CD4-positive, alpha-beta T cell (primary cell): ENCODE measurements at regions not wholly inside any gene's neighbourhood (a gene's known extent, or its start where the extent isn't known, plus 50 kb on each side); places are given as distances from the start of the nearest gene placed in this dataset.

Experiments used
- ATAC-seq: fragments of 200-7000 bp; cut with Tn5 transposase; one replicate; pipeline ENCODE4 v1.10.0; 2022; ENCODE audit warnings: mild to moderate bottlenecking; ENCODE audit not compliant: poor library complexity
- CTCF ChIA-PET: fragments of 350-600 bp; sonication (Branson Sonifier 250); formaldehyde crosslinking; loops from one replicate; lab custom pipeline; 2021; ENCODE audit warnings: antibody characterized with exemption, inconsistent platforms; lab: Charles Lee
- POLR2A ChIA-PET: fragments of 350-600 bp; sonication (Branson Sonifier 250); formaldehyde crosslinking; loops from one replicate; lab custom pipeline; 2021; ENCODE audit warnings: antibody characterized with exemption, inconsistent platforms; lab: Charles Lee
- DNase-seq, 14 experiments: peaks; one replicate each; pipeline ENCODE4 v3.0.0-alpha.2; 2013 to 2020; ENCODE audit warnings: mixed read lengths in 2 of 14
- H3K27ac ChIP-seq, 2 donors: one replicate each; pipeline versions ENCODE4 v1.5.1 to v1.7.0; 2013; ENCODE audit warnings: low read length in 2 of 2, low read depth in 1 of 2, mild to moderate bottlenecking in 1 of 2
- H3K27me3 ChIP-seq, 2 experiments: 1 replicate in 1 of 2; 2 replicates in 1 of 2; pipeline versions ENCODE4 v1.6.1 to v1.7.0; 2013; ENCODE audit warnings: low read length in 2 of 2, control low read depth in 1 of 2, mild to moderate bottlenecking in 1 of 2, moderate library complexity in 1 of 2; ENCODE audit not compliant: insufficient read depth in 2 of 2, control insufficient read depth in 1 of 2
- H3K36me3 ChIP-seq: one replicate; pipeline ENCODE4 v1.6.1; 2013; ENCODE audit warnings: low read length, control low read depth; ENCODE audit not compliant: insufficient read depth
- H3K4me1 ChIP-seq: one replicate; pipeline ENCODE4 v1.6.1; 2013; ENCODE audit warnings: low read length, control low read depth; ENCODE audit not compliant: insufficient read depth
- H3K4me3 ChIP-seq: one replicate; pipeline ENCODE4 v1.5.1; 2013; ENCODE audit warnings: mild to moderate bottlenecking, low read length, moderate library complexity
- H3K9me3 ChIP-seq, 2 experiments: 1 replicate in 1 of 2; 2 replicates in 1 of 2; pipeline versions ENCODE4 v1.6.1 to v1.7.0; 2013; ENCODE audit warnings: low read length in 2 of 2, mild to moderate bottlenecking in 2 of 2, control low read depth in 1 of 2, moderate library complexity in 1 of 2; ENCODE audit not compliant: control insufficient read depth in 1 of 2, insufficient read depth in 1 of 2
- H3K27ac Mint-ChIP-seq: one replicate; pipeline ENCODE4 v1.8.0; 2020; ENCODE audit warnings: mixed read lengths
- H3K27me3 Mint-ChIP-seq: one replicate; pipeline ENCODE4 v1.8.0; 2021; ENCODE audit warnings: mixed read lengths
- H3K36me3 Mint-ChIP-seq: one replicate; pipeline ENCODE4 v1.8.0; 2021; ENCODE audit warnings: low read depth, mixed read lengths
- H3K4me1 Mint-ChIP-seq: one replicate; pipeline ENCODE4 v1.8.0; 2021; ENCODE audit warnings: low read depth, mixed read lengths
- H3K4me3 Mint-ChIP-seq: one replicate; pipeline ENCODE4 v1.8.0; 2020; ENCODE audit warnings: mild to moderate bottlenecking, mixed read lengths
- H3K9me3 Mint-ChIP-seq: one replicate; pipeline ENCODE4 v1.8.0; 2020; ENCODE audit warnings: mixed read lengths
- CTCF ChIP-seq: fragments of 200-600 bp; IDR thresholded peaks from one replicate; pipeline ENCODE4 v1.8.0; 2022; ENCODE audit warnings: antibody characterized with exemption, mild to moderate bottlenecking
- intact Hi-C, 2 experiments: fragments of 100-400 bp; cut with DNase I in 1 of 2; cut with micrococcal nuclease in 1 of 2; formaldehyde crosslinking; loops; one replicate each; pipeline versions ENCODE4 v1.15.1 to v1.9.0; 2023 to 2025; cut with DNase I, micrococcal nuclease

GRCh38 chr5:53368966-53369605, 111.3 kb upstream of the FST start:
- intact Hi-C loops = no loop called here
- no peaks in the 10 kb centered on the region for H3K9me3 ChIP-seq
- H3K27me3 Mint-ChIP-seq = peaks cover 17% of the 10 kb centered on the region
- no peaks in the 10 kb centered on the region for H3K9me3 Mint-ChIP-seq
- DNase-seq (no peak), ATAC-seq (no peak)
- H3K27ac ChIP-seq = no peak overlapping the region
- no peaks in the 10 kb centered on the region for H3K36me3 Mint-ChIP-seq
- ChIA-PET POLR2A (no interaction called here), CTCF (interaction anchor here (1.6 kb wide), 1 partner anchor 10 kb away, joined by 3 read pairs; no protein-coding TSS in a partner anchor)
- H3K4me1 ChIP-seq = no peaks in the 10 kb centered on the region
- no peaks in the 10 kb centered on the region for H3K27me3 ChIP-seq
- no peaks in the 10 kb centered on the region for H3K4me1 Mint-ChIP-seq
- no peaks in the 10 kb centered on the region for H3K36me3 ChIP-seq
- H3K4me3 Mint-ChIP-seq = no peak overlapping the region
- no peak for TF ChIP-seq CTCF
- no peak overlapping the region for H3K27ac Mint-ChIP-seq
- H3K4me3 ChIP-seq = no peak overlapping the region

GRCh38 chr5:53369681-53370080, 110.7 kb upstream of the FST start:
- no peak overlapping the region for H3K27ac ChIP-seq
- CTCF ChIA-PET = interaction anchor here (1.6 kb wide), 1 partner anchor 11 kb away, joined by 3 read pairs; no protein-coding TSS in a partner anchor

GRCh38 chr5:53373451-53374158, 106.8 kb upstream of the FST start:
- Histone ChIP-seq H3K9me3 (no peaks in the 10 kb centered on the region), H3K4me1 (no peaks in the 10 kb centered on the region), H3K27ac (no peak overlapping the region), H3K27me3 (no peaks in the 10 kb centered on the region), H3K4me3 (no peak overlapping the region), H3K36me3 (no peaks in the 10 kb centered on the region)
- no peak for TF ChIP-seq CTCF
- DNase-seq (no peak), ATAC-seq (no peak)
- Mint-ChIP-seq H3K9me3 (no peaks in the 10 kb centered on the region), H3K4me1 (no peaks in the 10 kb centered on the region), H3K36me3 (no peaks in the 10 kb centered on the region), H3K27me3 (peaks cover 8% of the 10 kb centered on the region), H3K4me3 (no peak overlapping the region), H3K27ac (no peak overlapping the region)
- ChIA-PET CTCF (no interaction called here), POLR2A (no interaction called here)
- intact Hi-C loops = no loop called here

More at GRCh38 chr5:53369681-53370080, 110.7 kb upstream of the FST start:
- Mint-ChIP-seq H3K27ac (no peak overlapping the region), H3K36me3 (no peaks in the 10 kb centered on the region), H3K4me3 (no peak overlapping the region), H3K27me3 (peaks cover 17% of the 10 kb centered on the region), H3K4me1 (no peaks in the 10 kb centered on the region), H3K9me3 (no peaks in the 10 kb centered on the region)
- no peaks in the 10 kb centered on the region for H3K27me3 ChIP-seq
- H3K36me3 ChIP-seq = no peaks in the 10 kb centered on the region
- H3K4me3 ChIP-seq = no peak overlapping the region
- no peak for TF ChIP-seq CTCF
- intact Hi-C loops = no loop called here
- DNase-seq (no peak), ATAC-seq (no peak)
- H3K9me3 ChIP-seq = no peaks in the 10 kb centered on the region
- no peaks in the 10 kb centered on the region for H3K4me1 ChIP-seq
- POLR2A ChIA-PET = interaction anchor here (0.5 kb wide), 1 partner anchor 104 kb away, joined by 3 read pairs; no protein-coding TSS in a partner anchor
